GM23248 (cell line): ENCODE measurements at regions not wholly inside any gene's neighbourhood (a gene's known extent, or its start where the extent isn't known, plus 50 kb on each side); places are given as distances from the start of the nearest gene placed in this dataset.

Source experiments
- EZH2 ChIP-seq: fragments of 200-600 bp; sonication (generic); IDR thresholded peaks from 2 replicates; pipeline ENCODE4 v1.6.1; 2018; ENCODE audit warnings: antibody characterized with exemption, mild to moderate bottlenecking; ENCODE audit not compliant: insufficient read depth, poor library complexity, severe bottlenecking
- EZH2phosphoT487 ChIP-seq: fragments of 200-600 bp; sonication (generic); IDR thresholded peaks from 2 replicates; pipeline ENCODE4 v1.6.1; 2018; ENCODE audit warnings: antibody characterized with exemption, moderate library complexity, mild to moderate bottlenecking, low read depth; ENCODE audit not compliant: insufficient read depth

DNA sequence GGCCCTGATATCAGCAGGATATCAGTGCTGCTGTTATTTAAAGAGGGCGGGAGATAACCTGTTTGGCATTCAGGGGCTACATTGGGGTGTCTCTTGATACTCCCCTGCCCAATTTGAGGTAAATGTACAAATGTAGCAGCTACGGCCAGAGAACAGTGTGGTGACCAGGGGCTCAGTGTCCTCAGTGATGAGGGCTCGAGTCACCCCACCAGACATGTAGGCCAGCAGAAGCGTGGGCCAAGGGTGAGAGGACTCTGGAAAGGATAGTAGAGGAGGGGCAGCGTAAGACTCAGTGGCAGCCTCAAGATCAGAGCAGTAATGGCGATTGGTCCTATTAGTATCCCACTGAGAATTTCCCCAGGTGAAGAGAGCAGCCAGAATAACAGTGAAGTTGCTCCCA is 108.4 kb downstream of the XCL2 start:
- TF ChIP-seq EZH2 = no peak
- TF ChIP-seq EZH2phosphoT487 = no peak
